GM21360 (cell line): ENCODE measurements at regions not wholly inside any gene's neighbourhood (a gene's known extent, or its start where the extent isn't known, plus 50 kb on each side); places are given as distances from the start of the nearest gene placed in this dataset.

ENCODE experiments used
- ATAC-seq: cut with Tn5 transposase; IDR thresholded peaks from one replicate; pipeline ENCODE4 v1.9.1; 2021; ENCODE audit warnings: mild to moderate bottlenecking, moderate library complexity; ENCODE audit not compliant: unreplicated experiment

- ATAC-seq, result no peak
Measured at GRCh38 chr16:79337906-79338305, 262.6 kb downstream of the MAF start.

- no peak for ATAC-seq
Measured at GRCh38 chr16:79336437-79337229, 263.9 kb downstream of the MAF start.

GRCh38 chr16:79334127-79334526 lies 266.4 kb downstream of the MAF start:
- no peak for ATAC-seq

- ATAC-seq, result no peak
Measured at GRCh38 chr16:79331066-79331465, 269.5 kb downstream of the MAF start.

- ATAC-seq, result no peak
Measured at GRCh38 chr16:79329967-79330366, 270.6 kb downstream of the MAF start.

GRCh38 chr16:79329166-79329521 lies 271.4 kb downstream of the MAF start:
- ATAC-seq, result no peak

- ATAC-seq, result no peak
Measured at GRCh38 chr16:79328402-79329165, 272.0 kb downstream of the MAF start.

GRCh38 chr16:79327836-79328235 lies 272.7 kb downstream of the MAF start:
- ATAC-seq, result no peak

- no peak for ATAC-seq
Measured at GRCh38 chr16:79326549-79326948, 274.0 kb downstream of the MAF start.

GRCh38 chr16:79325226-79325945 lies 275.2 kb downstream of the MAF start:
- no peak for ATAC-seq

GRCh38 chr16:79320956-79321355 lies 279.6 kb downstream of the MAF start:
- no peak for ATAC-seq

GRCh38 chr16:79318143-79318899 lies 282.2 kb downstream of the MAF start:
- no peak for ATAC-seq

- ATAC-seq, result no peak
Measured at GRCh38 chr16:79317521-79317920, 283.0 kb downstream of the MAF start.

- no peak for ATAC-seq
Measured at GRCh38 chr16:79317026-79317425, 283.5 kb downstream of the MAF start.

GRCh38 chr16:79316004-79316458 lies 284.5 kb downstream of the MAF start:
- ATAC-seq, result peak; percentile 90

- ATAC-seq, result no peak
Measured at GRCh38 chr16:79312502-79312901, 288.0 kb downstream of the MAF start.

- no peak for ATAC-seq
Measured at GRCh38 chr16:79310710-79311109, 289.8 kb downstream of the MAF start.

- ATAC-seq, result no peak
Measured at GRCh38 chr16:79309606-79310005, 290.9 kb downstream of the MAF start.

- ATAC-seq, result no peak
Measured at GRCh38 chr16:79307214-79307613, 293.3 kb downstream of the MAF start.

- no peak for ATAC-seq
Measured at GRCh38 chr16:79305074-79305473, 295.5 kb downstream of the MAF start.

- no peak for ATAC-seq
Measured at GRCh38 chr16:79303959-79304387, 296.6 kb downstream of the MAF start.
